ENCODE measurements at regions not wholly inside any gene's neighbourhood (a gene's known extent, or its start where the extent isn't known, plus 50 kb on each side); places are given as distances from the start of the nearest gene placed in this dataset.

- no CpG with 5 or more reads among the region's 1 CpG for WGBS (ENCODE audit: insufficient coverage)
- no peak overlapping the region for H3K4me3 ChIP-seq (ENCODE audit: control insufficient read depth in 1 of 7, extremely low read depth in 1 of 7, insufficient read depth in 4 of 7, low read depth in 2 of 7, low read length in 6 of 7)
- CTCF ChIA-PET: interaction anchor here (1.8 kb wide), 1 partner anchor 11 kb away, joined by 4 read pairs; no protein-coding TSS in a partner anchor
These were observed 106.5 kb upstream of the TMEM72 start for GRCh38 chr10:44804661-44805060.

DNA sequence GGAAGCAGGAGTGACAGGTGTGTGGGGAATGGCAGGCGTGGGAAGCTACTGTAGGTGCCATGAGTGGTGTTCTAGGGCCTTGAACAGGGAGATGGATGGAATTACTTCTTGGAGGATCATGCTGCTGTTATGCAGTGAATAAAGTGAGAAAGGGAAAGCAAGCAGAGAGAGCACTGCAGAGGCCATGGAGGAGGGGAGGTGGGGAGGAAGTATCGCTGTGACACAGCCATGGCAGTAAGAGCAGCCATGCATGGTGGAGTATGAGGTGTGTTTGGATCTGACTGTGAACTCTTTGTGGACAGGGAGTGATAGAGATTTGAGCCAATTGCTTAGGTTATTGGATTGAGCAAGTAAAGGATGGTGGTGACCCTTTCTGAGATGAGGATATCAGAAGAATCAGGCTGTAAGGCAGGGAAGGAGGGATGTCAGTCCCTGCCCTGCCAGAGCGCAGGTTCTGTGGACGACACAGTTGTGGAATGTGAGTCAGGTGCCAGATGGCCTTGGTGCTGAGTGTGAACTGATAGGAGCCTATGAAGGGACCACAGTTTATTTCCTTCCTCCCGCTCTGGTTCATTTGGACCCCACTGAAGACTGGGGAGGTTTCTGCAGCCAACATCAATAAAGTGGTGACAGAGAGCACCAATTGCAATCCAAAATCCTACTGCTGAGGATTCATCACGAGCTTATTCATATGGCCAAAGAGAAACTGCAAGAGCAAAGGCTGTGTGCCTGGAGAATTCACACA lies 105.5 kb upstream of the TMEM72 start:
- ChIA-PET POLR2A (interaction anchor here (0.6 kb wide), 1 partner anchor 1048 kb away, joined by 5 read pairs; no protein-coding TSS in a partner anchor), CTCF (no interaction called here)
- Histone ChIP-seq H3K4me1 (ENCODE audit: control extremely low read depth in 1 of 4, control insufficient read depth in 4 of 4, insufficient read depth in 4 of 4, low read length in 3 of 4) (no peaks in the 10 kb centered on the region), H3K9me3 (ENCODE audit: control extremely low read depth in 1 of 5, control insufficient read depth in 4 of 5, insufficient read depth in 2 of 5, low read depth in 1 of 5, low read length in 4 of 5) (no peaks in the 10 kb centered on the region), H3K27me3 (replicated peaks in 2 of 5; ENCODE audit: control insufficient read depth in 4 of 5, insufficient read depth in 5 of 5, low read length in 4 of 5) (peaks cover 0 to 4% (median 2%) of the 10 kb centered on the region in 5 experiments), H3K4me3 (ENCODE audit: control insufficient read depth in 1 of 7, extremely low read depth in 1 of 7, insufficient read depth in 4 of 7, low read depth in 2 of 7, low read length in 6 of 7) (no peak overlapping the region), H3K27ac (ENCODE audit: insufficient read depth in 1 of 2, low read depth in 1 of 2, low read length in 2 of 2, poor library complexity in 1 of 2, severe bottlenecking in 2 of 2) (no peak overlapping the region), H3K36me3 (ENCODE audit: control insufficient read depth in 4 of 4, insufficient read depth in 4 of 4, low read length in 3 of 4) (no peaks in the 10 kb centered on the region)
- no peak for DNase-seq
- WGBS (ENCODE audit: insufficient coverage): 87% methylated on average over 6 of the region's 6 CpGs

More at GRCh38 chr10:44804661-44805060, 106.5 kb upstream of the TMEM72 start:
- DNase-seq: no peak
- H3K27me3 ChIP-seq (replicated peaks in 2 of 5; ENCODE audit: control insufficient read depth in 4 of 5, insufficient read depth in 5 of 5, low read length in 4 of 5): peaks cover 0 to 4% (median 2%) of the 10 kb centered on the region in 5 experiments
- no peaks in the 10 kb centered on the region for H3K9me3 ChIP-seq (ENCODE audit: control extremely low read depth in 1 of 5, control insufficient read depth in 4 of 5, insufficient read depth in 2 of 5, low read depth in 1 of 5, low read length in 4 of 5)
- H3K36me3 ChIP-seq (ENCODE audit: control insufficient read depth in 4 of 4, insufficient read depth in 4 of 4, low read length in 3 of 4): no peaks in the 10 kb centered on the region
- H3K4me1 ChIP-seq (ENCODE audit: control extremely low read depth in 1 of 4, control insufficient read depth in 4 of 4, insufficient read depth in 4 of 4, low read length in 3 of 4): no peaks in the 10 kb centered on the region
- H3K27ac ChIP-seq (ENCODE audit: insufficient read depth in 1 of 2, low read depth in 1 of 2, low read length in 2 of 2, poor library complexity in 1 of 2, severe bottlenecking in 2 of 2): no peak overlapping the region
- POLR2A ChIA-PET: no interaction called here

DNA sequence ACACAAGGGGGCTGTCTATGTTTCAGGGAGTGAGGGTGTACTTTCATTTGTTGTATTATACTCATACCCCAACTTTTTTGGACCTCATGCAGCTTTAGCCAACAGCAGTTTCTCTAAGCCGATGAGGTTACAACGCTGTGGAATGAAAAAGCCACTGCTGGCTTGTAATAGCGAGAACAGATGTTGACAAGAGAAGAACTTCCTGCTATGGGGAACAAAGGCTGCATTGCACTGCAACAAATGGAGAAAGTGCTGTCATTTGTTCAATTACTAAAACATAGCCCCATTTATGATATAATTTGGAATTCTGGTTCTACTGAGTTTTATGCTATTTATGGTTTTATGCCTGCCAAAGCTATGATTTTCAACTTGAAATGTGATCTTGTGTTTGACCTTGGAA lies 104.2 kb upstream of the TMEM72 start:
- Histone ChIP-seq H3K27me3 (replicated peaks in 2 of 5; ENCODE audit: control insufficient read depth in 4 of 5, insufficient read depth in 5 of 5, low read length in 4 of 5) (peaks cover 0 to 4% (median 2%) of the 10 kb centered on the region in 5 experiments), H3K4me1 (ENCODE audit: control extremely low read depth in 1 of 4, control insufficient read depth in 4 of 4, insufficient read depth in 4 of 4, low read length in 3 of 4) (no peaks in the 10 kb centered on the region), H3K9me3 (ENCODE audit: control extremely low read depth in 1 of 5, control insufficient read depth in 4 of 5, insufficient read depth in 2 of 5, low read depth in 1 of 5, low read length in 4 of 5) (no peaks in the 10 kb centered on the region), H3K36me3 (ENCODE audit: control insufficient read depth in 4 of 4, insufficient read depth in 4 of 4, low read length in 3 of 4) (no peaks in the 10 kb centered on the region), H3K4me3 (ENCODE audit: control insufficient read depth in 1 of 7, extremely low read depth in 1 of 7, insufficient read depth in 4 of 7, low read depth in 2 of 7, low read length in 6 of 7) (no peak overlapping the region), H3K27ac (ENCODE audit: insufficient read depth in 1 of 2, low read depth in 1 of 2, low read length in 2 of 2, poor library complexity in 1 of 2, severe bottlenecking in 2 of 2) (no peak overlapping the region)
- ChIA-PET CTCF (no interaction called here), POLR2A (no interaction called here)
- DNase-seq: no peak
- 68% methylated on average over 3 of the region's 3 CpGs for WGBS (ENCODE audit: insufficient coverage)

- no peaks in the 10 kb centered on the region for H3K9me3 ChIP-seq (ENCODE audit: control extremely low read depth in 1 of 5, control insufficient read depth in 4 of 5, insufficient read depth in 2 of 5, low read depth in 1 of 5, low read length in 4 of 5)
- POLR2A ChIA-PET: no interaction called here
These were observed 103.7 kb upstream of the TMEM72 start for GRCh38 chr10:44807451-44807850.

GRCh38 chr10:44809647-44810046 lies 101.5 kb upstream of the TMEM72 start:
- POLR2A ChIA-PET: no interaction called here
- DNase-seq: no peak
- no peak overlapping the region for H3K27ac ChIP-seq (ENCODE audit: insufficient read depth in 1 of 2, low read depth in 1 of 2, low read length in 2 of 2, poor library complexity in 1 of 2, severe bottlenecking in 2 of 2)
- no peaks in the 10 kb centered on the region for H3K36me3 ChIP-seq (ENCODE audit: control insufficient read depth in 4 of 4, insufficient read depth in 4 of 4, low read length in 3 of 4)
- CTCF ChIA-PET: no interaction called here
- H3K4me3 ChIP-seq (ENCODE audit: control insufficient read depth in 1 of 7, extremely low read depth in 1 of 7, insufficient read depth in 4 of 7, low read depth in 2 of 7, low read length in 6 of 7): no peak overlapping the region
- H3K27me3 ChIP-seq (replicated peaks in 2 of 5; ENCODE audit: control insufficient read depth in 4 of 5, insufficient read depth in 5 of 5, low read length in 4 of 5): peaks cover 0 to 4% (median 0%) of the 10 kb centered on the region in 5 experiments
- peaks cover 0 to 1% (median 0%) of the 10 kb centered on the region in 5 experiments for H3K9me3 ChIP-seq (ENCODE audit: control extremely low read depth in 1 of 5, control insufficient read depth in 4 of 5, insufficient read depth in 2 of 5, low read depth in 1 of 5, low read length in 4 of 5)
- no peaks in the 10 kb centered on the region for H3K4me1 ChIP-seq (ENCODE audit: control extremely low read depth in 1 of 4, control insufficient read depth in 4 of 4, insufficient read depth in 4 of 4, low read length in 3 of 4)

More at GRCh38 chr10:44807451-44807850, 103.7 kb upstream of the TMEM72 start:
- H3K4me1 ChIP-seq (ENCODE audit: control extremely low read depth in 1 of 4, control insufficient read depth in 4 of 4, insufficient read depth in 4 of 4, low read length in 3 of 4): no peaks in the 10 kb centered on the region
- no peak overlapping the region for H3K4me3 ChIP-seq (ENCODE audit: control insufficient read depth in 1 of 7, extremely low read depth in 1 of 7, insufficient read depth in 4 of 7, low read depth in 2 of 7, low read length in 6 of 7)
- no peak overlapping the region for H3K27ac ChIP-seq (ENCODE audit: insufficient read depth in 1 of 2, low read depth in 1 of 2, low read length in 2 of 2, poor library complexity in 1 of 2, severe bottlenecking in 2 of 2)
- peaks cover 0 to 4% (median 2%) of the 10 kb centered on the region in 5 experiments for H3K27me3 ChIP-seq (replicated peaks in 2 of 5; ENCODE audit: control insufficient read depth in 4 of 5, insufficient read depth in 5 of 5, low read length in 4 of 5)
- H3K36me3 ChIP-seq (ENCODE audit: control insufficient read depth in 4 of 4, insufficient read depth in 4 of 4, low read length in 3 of 4): no peaks in the 10 kb centered on the region
- DNase-seq: no peak
- CTCF ChIA-PET: no interaction called here

- Histone ChIP-seq H3K9me3 (ENCODE audit: control extremely low read depth in 1 of 5, control insufficient read depth in 4 of 5, insufficient read depth in 2 of 5, low read depth in 1 of 5, low read length in 4 of 5) (peaks cover 0 to 1% (median 0%) of the 10 kb centered on the region in 5 experiments), H3K27ac (ENCODE audit: insufficient read depth in 1 of 2, low read depth in 1 of 2, low read length in 2 of 2, poor library complexity in 1 of 2, severe bottlenecking in 2 of 2) (no peak overlapping the region), H3K4me3 (ENCODE audit: control insufficient read depth in 1 of 7, extremely low read depth in 1 of 7, insufficient read depth in 4 of 7, low read depth in 2 of 7, low read length in 6 of 7) (no peak overlapping the region), H3K27me3 (replicated peaks in 2 of 5; ENCODE audit: control insufficient read depth in 4 of 5, insufficient read depth in 5 of 5, low read length in 4 of 5) (peaks cover 0 to 2% (median 0%) of the 10 kb centered on the region in 5 experiments), H3K36me3 (ENCODE audit: control insufficient read depth in 4 of 4, insufficient read depth in 4 of 4, low read length in 3 of 4) (no peaks in the 10 kb centered on the region), H3K4me1 (ENCODE audit: control extremely low read depth in 1 of 4, control insufficient read depth in 4 of 4, insufficient read depth in 4 of 4, low read length in 3 of 4) (no peaks in the 10 kb centered on the region)
- DNase-seq: no peak
- POLR2A ChIA-PET: no interaction called here
- CTCF ChIA-PET: no interaction called here
- 67% methylated on average over 3 of the region's 3 CpGs for WGBS (ENCODE audit: insufficient coverage)
These were observed 100.1 kb upstream of the TMEM72 start for GRCh38 chr10:44811072-44811471.

DNA sequence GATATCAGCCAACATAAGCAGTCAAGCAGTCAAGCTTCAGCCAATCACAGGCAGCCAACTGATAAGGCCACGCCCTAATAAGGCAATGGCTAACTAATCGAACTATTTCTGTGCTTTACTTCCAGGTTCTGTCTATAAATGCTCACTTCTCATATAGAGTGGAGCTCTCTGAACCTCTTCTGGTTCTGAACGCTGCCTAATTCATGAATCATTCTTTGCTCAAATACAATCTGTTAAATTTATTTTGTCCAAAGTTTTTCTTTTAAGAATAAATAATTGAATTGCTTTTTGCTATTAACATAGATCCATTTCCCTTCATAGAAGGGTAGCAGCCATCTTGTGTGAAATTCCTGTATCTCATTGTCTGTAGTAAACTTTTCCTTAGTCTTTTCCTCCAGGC lies 97.9 kb upstream of the TMEM72 start:
- H3K27me3 ChIP-seq (replicated peaks in 2 of 5; ENCODE audit: control insufficient read depth in 4 of 5, insufficient read depth in 5 of 5, low read length in 4 of 5): peaks cover 0 to 2% (median 0%) of the 10 kb centered on the region in 5 experiments
- ChIA-PET CTCF (no interaction called here), POLR2A (no interaction called here)
- no peak overlapping the region for H3K27ac ChIP-seq (ENCODE audit: insufficient read depth in 1 of 2, low read depth in 1 of 2, low read length in 2 of 2, poor library complexity in 1 of 2, severe bottlenecking in 2 of 2)
- H3K9me3 ChIP-seq (ENCODE audit: control extremely low read depth in 1 of 5, control insufficient read depth in 4 of 5, insufficient read depth in 2 of 5, low read depth in 1 of 5, low read length in 4 of 5): peaks cover 0 to 1% (median 0%) of the 10 kb centered on the region in 5 experiments
- no peak for DNase-seq
- no peak overlapping the region for H3K4me3 ChIP-seq (ENCODE audit: control insufficient read depth in 1 of 7, extremely low read depth in 1 of 7, insufficient read depth in 4 of 7, low read depth in 2 of 7, low read length in 6 of 7)
- H3K36me3 ChIP-seq (ENCODE audit: control insufficient read depth in 4 of 4, insufficient read depth in 4 of 4, low read length in 3 of 4): no peaks in the 10 kb centered on the region
- H3K4me1 ChIP-seq (ENCODE audit: control extremely low read depth in 1 of 4, control insufficient read depth in 4 of 4, insufficient read depth in 4 of 4, low read length in 3 of 4): no peaks in the 10 kb centered on the region
- WGBS (ENCODE audit: insufficient coverage): 100% methylated on average over 2 of the region's 3 CpGs
